ENCODE measurements at regions not wholly inside any gene's neighbourhood (a gene's known extent, or its start where the extent isn't known, plus 50 kb on each side); places are given as distances from the start of the nearest gene placed in this dataset.

GRCh38 chr14:47763188-47763854 is 87.9 kb upstream of the MDGA2 start:
- DNase-seq = no peak

- no peak for DNase-seq
These were observed 71.6 kb upstream of the MDGA2 start for GRCh38 chr14:47746986-47747385.

GRCh38 chr14:47744155-47744554 is 68.8 kb upstream of the MDGA2 start:
- no peak for DNase-seq

- no peak for DNase-seq
These were observed 64.1 kb upstream of the MDGA2 start for GRCh38 chr14:47739541-47739940.

GRCh38 chr14:47730296-47730695 is 54.9 kb upstream of the MDGA2 start:
- DNase-seq = no peak

Measured in NCI-H1092 treated with DMSO at 0.1 percent for 48 hours (cell line).